Activated T-cell treated with anti-CD3 and anti-CD28 coated beads, Interleukin-2, amount 50 U/mL, for 4 hours (primary cell): ENCODE measurements at regions not wholly inside any gene's neighbourhood (a gene's known extent, or its start where the extent isn't known, plus 50 kb on each side); places are given as distances from the start of the nearest gene placed in this dataset.

Source experiments
- ATAC-seq, 2 donors: fragments of 200-7000 bp; cut with Tn5 transposase; one replicate each; pipeline ENCODE4 v1.10.0; 2021
- DNase-seq: peaks from one replicate; pipeline ENCODE4 v3.0.0-alpha.2; 2020
- H3K27me3 Mint-ChIP-seq: one replicate; pipeline ENCODE4 v1.8.0; 2021; ENCODE audit warnings: low read depth, mixed read lengths
- H3K36me3 Mint-ChIP-seq: one replicate; pipeline ENCODE4 v1.8.0; 2022; ENCODE audit warnings: mixed read lengths; ENCODE audit not compliant: insufficient read depth
- H3K4me1 Mint-ChIP-seq: one replicate; pipeline ENCODE4 v1.8.0; 2021; ENCODE audit warnings: low read depth, mixed read lengths
- H3K4me3 Mint-ChIP-seq: one replicate; pipeline ENCODE4 v1.8.0; 2021; ENCODE audit warnings: mild to moderate bottlenecking, moderate library complexity, mixed read lengths
- H3K9me3 Mint-ChIP-seq: one replicate; pipeline ENCODE4 v1.8.0; 2021; ENCODE audit warnings: mixed read lengths

DNA sequence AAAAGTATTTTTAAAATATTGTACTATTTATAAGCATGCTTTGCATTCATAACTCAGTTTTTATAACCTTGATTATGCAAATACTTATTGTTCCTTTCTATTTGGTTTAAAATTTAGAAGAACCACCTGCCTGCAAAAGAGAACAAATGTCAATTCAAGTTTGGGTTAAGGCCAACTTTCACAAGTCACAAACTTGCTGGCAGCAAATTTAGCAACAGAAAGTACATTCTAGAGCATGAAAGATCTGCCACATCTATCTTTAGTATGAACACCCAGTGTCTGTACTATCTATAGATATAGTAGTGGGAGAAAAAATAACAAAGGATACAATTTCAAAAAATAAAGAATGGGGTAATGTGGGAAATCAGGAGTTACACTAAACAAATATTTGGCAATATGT, 1014.2 kb downstream of the C4orf33 start:
- no peaks in the 10 kb centered on the region for H3K4me1 Mint-ChIP-seq
- no peaks in the 10 kb centered on the region for H3K27me3 Mint-ChIP-seq
- peaks cover 8% of the 10 kb centered on the region for H3K9me3 Mint-ChIP-seq
- H3K4me3 Mint-ChIP-seq: no peak overlapping the region
- no peak for ATAC-seq
- H3K36me3 Mint-ChIP-seq: no peaks in the 10 kb centered on the region
- DNase-seq: no peak

- ATAC-seq: no peak
- H3K4me3 Mint-ChIP-seq: no peak overlapping the region
- no peaks in the 10 kb centered on the region for H3K36me3 Mint-ChIP-seq
- H3K4me1 Mint-ChIP-seq: no peaks in the 10 kb centered on the region
- no peaks in the 10 kb centered on the region for H3K27me3 Mint-ChIP-seq
- DNase-seq: no peak
- H3K9me3 Mint-ChIP-seq: peaks cover 8% of the 10 kb centered on the region
Observed at GRCh38 chr4:130110770-130111169, 1014.8 kb downstream of the C4orf33 start.

GRCh38 chr4:130124066-130124465, 1028.1 kb downstream of the C4orf33 start:
- peaks cover 4% of the 10 kb centered on the region for H3K9me3 Mint-ChIP-seq
- H3K4me3 Mint-ChIP-seq: no peak overlapping the region
- H3K36me3 Mint-ChIP-seq: no peaks in the 10 kb centered on the region
- DNase-seq: no peak
- H3K27me3 Mint-ChIP-seq: no peaks in the 10 kb centered on the region
- no peak for ATAC-seq
- no peaks in the 10 kb centered on the region for H3K4me1 Mint-ChIP-seq

DNA sequence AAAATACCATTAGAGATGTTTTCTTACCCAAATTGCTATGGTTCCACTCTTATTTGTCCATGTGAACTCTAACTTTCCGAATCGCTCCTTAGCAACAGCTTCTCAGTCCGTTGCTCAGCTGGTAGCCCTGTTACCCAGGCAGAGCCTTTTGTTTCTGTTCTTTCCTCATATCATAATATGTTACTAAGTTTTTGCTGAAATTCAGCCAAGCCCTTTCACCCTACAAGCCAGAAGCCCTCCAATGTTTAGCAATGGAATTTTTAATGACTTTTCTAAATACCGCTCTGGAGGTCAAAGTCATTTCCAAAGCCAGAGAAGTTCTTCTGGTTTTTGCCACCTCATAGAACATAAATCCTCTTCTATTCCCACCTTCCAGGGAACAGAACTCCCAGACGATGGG, 1029.5 kb downstream of the C4orf33 start:
- ATAC-seq (no peak), DNase-seq (no peak)
- Mint-ChIP-seq H3K36me3 (no peaks in the 10 kb centered on the region), H3K4me1 (no peaks in the 10 kb centered on the region), H3K4me3 (no peak overlapping the region), H3K9me3 (peaks cover 4% of the 10 kb centered on the region), H3K27me3 (no peaks in the 10 kb centered on the region)

- H3K4me1 Mint-ChIP-seq: no peaks in the 10 kb centered on the region
- DNase-seq (no peak), ATAC-seq (no peak)
- no peaks in the 10 kb centered on the region for H3K36me3 Mint-ChIP-seq
- no peaks in the 10 kb centered on the region for H3K27me3 Mint-ChIP-seq
- no peak overlapping the region for H3K4me3 Mint-ChIP-seq
- H3K9me3 Mint-ChIP-seq: peaks cover 4% of the 10 kb centered on the region
Observed at GRCh38 chr4:130127297-130127696, 1031.3 kb downstream of the C4orf33 start.

DNA sequence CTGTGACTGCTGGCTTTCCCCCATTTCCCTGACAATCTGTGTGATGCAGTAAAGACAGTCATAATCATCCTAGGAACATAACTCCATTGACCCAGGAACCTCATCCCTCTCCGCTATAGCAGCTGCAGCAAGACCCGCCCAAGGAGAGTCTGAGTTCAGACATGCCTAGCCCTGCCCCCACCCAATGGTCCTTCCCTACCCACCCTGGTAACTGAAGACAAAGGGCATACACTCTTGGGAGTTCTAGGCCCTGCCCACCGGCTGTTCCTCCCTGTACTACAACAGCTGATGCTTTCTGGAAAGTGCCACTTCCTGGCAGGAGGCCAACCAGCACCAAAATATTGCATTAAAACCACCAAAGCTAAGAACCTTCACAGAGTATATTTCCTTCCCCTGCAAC, 1035.6 kb downstream of the C4orf33 start:
- Mint-ChIP-seq H3K4me3 (no peak overlapping the region), H3K4me1 (no peaks in the 10 kb centered on the region), H3K36me3 (no peaks in the 10 kb centered on the region), H3K27me3 (no peaks in the 10 kb centered on the region), H3K9me3 (peaks cover 9% of the 10 kb centered on the region)
- ATAC-seq: no peak
- DNase-seq: no peak

GRCh38 chr4:130141651-130142050, 1045.7 kb downstream of the C4orf33 start:
- ATAC-seq (no peak), DNase-seq (no peak)
- no peak overlapping the region for H3K4me3 Mint-ChIP-seq
- no peaks in the 10 kb centered on the region for H3K4me1 Mint-ChIP-seq
- H3K27me3 Mint-ChIP-seq: no peaks in the 10 kb centered on the region
- H3K36me3 Mint-ChIP-seq: no peaks in the 10 kb centered on the region
- peaks cover 5% of the 10 kb centered on the region for H3K9me3 Mint-ChIP-seq

- Mint-ChIP-seq H3K9me3 (peaks cover 5% of the 10 kb centered on the region), H3K4me3 (no peak overlapping the region), H3K36me3 (no peaks in the 10 kb centered on the region), H3K27me3 (no peaks in the 10 kb centered on the region), H3K4me1 (no peaks in the 10 kb centered on the region)
- DNase-seq (no peak), ATAC-seq (no peak)
Observed at GRCh38 chr4:130143656-130144055, 1047.7 kb downstream of the C4orf33 start.

GRCh38 chr4:130146773-130147172, 1050.8 kb downstream of the C4orf33 start:
- ATAC-seq: no peak
- no peaks in the 10 kb centered on the region for H3K4me1 Mint-ChIP-seq
- DNase-seq: no peak
- no peak overlapping the region for H3K4me3 Mint-ChIP-seq
- H3K9me3 Mint-ChIP-seq: peaks cover 14% of the 10 kb centered on the region
- no peaks in the 10 kb centered on the region for H3K27me3 Mint-ChIP-seq
- H3K36me3 Mint-ChIP-seq: no peaks in the 10 kb centered on the region

DNA sequence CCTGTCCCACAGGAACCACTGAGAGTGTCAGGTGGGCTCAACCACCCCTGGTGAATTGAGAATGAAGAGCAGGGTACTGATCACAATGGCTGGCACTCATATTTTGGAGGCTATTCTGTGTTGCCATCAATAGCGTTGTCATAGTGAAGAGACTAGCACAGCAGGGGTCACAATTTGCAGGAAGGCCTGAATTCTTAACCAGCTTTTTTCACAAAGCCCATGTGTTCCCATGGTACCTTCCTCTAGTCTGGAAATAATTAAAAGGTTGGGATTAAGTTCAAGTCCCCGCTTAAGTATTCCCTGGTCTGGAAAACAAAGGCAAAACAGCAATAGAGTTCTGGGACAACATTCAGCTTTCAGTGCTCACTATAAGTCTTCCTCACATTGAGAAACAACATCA, 1051.7 kb downstream of the C4orf33 start:
- no peak overlapping the region for H3K4me3 Mint-ChIP-seq
- no peaks in the 10 kb centered on the region for H3K27me3 Mint-ChIP-seq
- H3K36me3 Mint-ChIP-seq: no peaks in the 10 kb centered on the region

DNA sequence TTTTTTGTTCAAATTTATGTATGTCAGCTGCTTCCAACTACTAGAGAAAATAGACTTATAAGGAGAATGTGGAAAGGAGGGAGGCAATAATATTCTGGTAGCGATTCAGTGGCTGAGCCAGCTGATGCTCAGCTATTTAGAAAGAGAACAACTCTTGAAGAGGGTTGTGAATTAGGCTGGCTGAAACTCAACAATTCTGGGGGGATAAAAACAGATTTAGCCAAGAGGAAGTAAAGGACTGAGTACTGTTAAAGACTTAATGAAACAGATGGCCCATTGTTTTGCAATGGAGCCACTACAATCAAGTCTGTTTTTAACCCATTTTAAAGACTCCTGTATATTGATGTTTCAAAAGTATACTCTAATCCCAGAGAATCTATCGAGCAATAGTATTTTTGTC, 1058.9 kb downstream of the C4orf33 start:
- DNase-seq (no peak), ATAC-seq (no peak)
- Mint-ChIP-seq H3K9me3 (peaks cover 20% of the 10 kb centered on the region), H3K27me3 (no peaks in the 10 kb centered on the region), H3K4me3 (no peak overlapping the region), H3K4me1 (no peaks in the 10 kb centered on the region), H3K36me3 (no peaks in the 10 kb centered on the region)

More for the DNA sequence above, 1051.7 kb downstream of the C4orf33 start:
- DNase-seq (no peak), ATAC-seq (no peak)
- no peaks in the 10 kb centered on the region for H3K4me1 Mint-ChIP-seq
- H3K9me3 Mint-ChIP-seq: peaks cover 14% of the 10 kb centered on the region

DNA sequence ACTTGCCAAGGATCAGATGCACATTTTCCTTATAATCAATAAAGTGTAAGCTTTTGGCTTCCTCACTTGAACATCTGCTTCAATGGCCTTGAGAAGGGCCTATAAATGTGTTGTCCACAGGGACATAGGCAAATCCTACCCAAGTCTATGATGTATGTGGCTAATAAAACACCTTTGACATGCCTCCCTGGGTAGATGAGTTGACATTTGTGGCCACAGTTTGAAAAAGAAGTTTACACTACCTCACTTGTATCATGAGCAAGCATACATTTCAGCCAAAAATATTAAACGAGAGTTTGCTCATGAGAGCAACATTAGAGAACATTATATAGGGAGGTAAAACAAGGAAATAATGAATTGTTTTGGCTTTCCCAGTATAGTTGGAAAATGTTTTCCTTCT, 1067.7 kb downstream of the C4orf33 start:
- no peaks in the 10 kb centered on the region for H3K36me3 Mint-ChIP-seq
- no peak overlapping the region for H3K4me3 Mint-ChIP-seq
- H3K4me1 Mint-ChIP-seq: no peaks in the 10 kb centered on the region
- ATAC-seq: no peak
- peaks cover 20% of the 10 kb centered on the region for H3K9me3 Mint-ChIP-seq
- DNase-seq: no peak
- H3K27me3 Mint-ChIP-seq: no peaks in the 10 kb centered on the region

GRCh38 chr4:130165381-130165780, 1069.4 kb downstream of the C4orf33 start:
- no peak overlapping the region for H3K4me3 Mint-ChIP-seq
- peaks cover 16% of the 10 kb centered on the region for H3K9me3 Mint-ChIP-seq
- DNase-seq (no peak), ATAC-seq (no peak)
- H3K27me3 Mint-ChIP-seq: no peaks in the 10 kb centered on the region
- no peaks in the 10 kb centered on the region for H3K36me3 Mint-ChIP-seq
- H3K4me1 Mint-ChIP-seq: no peaks in the 10 kb centered on the region

- Mint-ChIP-seq H3K27me3 (no peaks in the 10 kb centered on the region), H3K4me3 (no peak overlapping the region), H3K36me3 (no peaks in the 10 kb centered on the region)
Observed at GRCh38 chr4:130172156-130172555, 1076.2 kb downstream of the C4orf33 start.

DNA sequence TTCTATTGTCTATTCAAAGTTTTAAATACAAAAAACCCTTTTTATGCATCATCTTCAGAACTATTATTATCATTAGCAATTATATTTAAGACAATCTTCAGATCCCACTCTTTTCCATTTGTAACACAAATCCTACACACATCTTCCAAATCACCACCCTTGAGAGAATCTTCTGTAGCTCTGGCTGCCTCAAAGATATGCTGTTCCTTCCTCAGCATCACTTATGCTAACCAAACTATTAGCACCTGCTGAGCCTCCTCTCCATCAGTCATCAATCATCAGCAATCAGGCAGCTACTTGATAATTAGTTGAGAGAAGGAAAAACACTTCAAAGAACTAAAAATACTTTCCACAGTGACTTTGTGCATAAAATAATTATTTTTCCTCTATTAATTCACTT, 1082.2 kb downstream of the C4orf33 start:
- Mint-ChIP-seq H3K36me3 (no peaks in the 10 kb centered on the region), H3K4me1 (no peaks in the 10 kb centered on the region), H3K27me3 (no peaks in the 10 kb centered on the region), H3K4me3 (no peak overlapping the region), H3K9me3 (peaks cover 5% of the 10 kb centered on the region)
- no peak for DNase-seq
- no peak for ATAC-seq

More at GRCh38 chr4:130172156-130172555, 1076.2 kb downstream of the C4orf33 start:
- DNase-seq (no peak), ATAC-seq (no peak)
- peaks cover 3% of the 10 kb centered on the region for H3K9me3 Mint-ChIP-seq
- no peaks in the 10 kb centered on the region for H3K4me1 Mint-ChIP-seq

- H3K27me3 Mint-ChIP-seq: no peaks in the 10 kb centered on the region
- no peak overlapping the region for H3K4me3 Mint-ChIP-seq
- H3K4me1 Mint-ChIP-seq: no peaks in the 10 kb centered on the region
- H3K9me3 Mint-ChIP-seq: peaks cover 4% of the 10 kb centered on the region
- ATAC-seq (no peak), DNase-seq (no peak)
- no peaks in the 10 kb centered on the region for H3K36me3 Mint-ChIP-seq
Observed at GRCh38 chr4:130183096-130183495, 1087.1 kb downstream of the C4orf33 start.
